H9 (cell line): ENCODE measurements at regions not wholly inside any gene's neighbourhood (a gene's known extent, or its start where the extent isn't known, plus 50 kb on each side); places are given as distances from the start of the nearest gene placed in this dataset.

ENCODE experiments used
- DNase-seq: peaks from one replicate; pipeline ENCODE4 v3.0.0-alpha.2; 2017
- H2AFZ ChIP-seq: one replicate; pipeline ENCODE4 v1.6.1; 2013; ENCODE audit warnings: mild to moderate bottlenecking, low read length, control low read depth, moderate library complexity
- H2AK5ac ChIP-seq: 2 replicates; pipeline ENCODE4 v1.6.1; 2013; ENCODE audit warnings: low read length, control low read depth, mixed read lengths; ENCODE audit not compliant: insufficient read length
- H2BK120ac ChIP-seq: one replicate; pipeline ENCODE4 v1.6.1; 2013; ENCODE audit warnings: low read depth, mild to moderate bottlenecking, low read length, control low read depth, inconsistent platforms; ENCODE audit not compliant: poor library complexity, severe bottlenecking
- H2BK12ac ChIP-seq: 2 replicates; pipeline ENCODE4 v1.6.1; 2013; ENCODE audit warnings: low read length, control low read depth, mixed read lengths, low read depth; ENCODE audit not compliant: insufficient read length
- H2BK15ac ChIP-seq: 2 replicates; pipeline ENCODE4 v1.6.1; 2013; ENCODE audit warnings: low read depth, low read length, control low read depth
- H2BK20ac ChIP-seq: one replicate; pipeline ENCODE4 v1.6.1; 2013; ENCODE audit warnings: low read depth, mild to moderate bottlenecking, low read length, control low read depth, inconsistent platforms; ENCODE audit not compliant: poor library complexity, severe bottlenecking
- H2BK5ac ChIP-seq: 2 replicates; pipeline ENCODE4 v1.6.1; 2013; ENCODE audit warnings: low read length, control low read depth, mixed read lengths; ENCODE audit not compliant: insufficient read length
- H3K14ac ChIP-seq: 2 replicates; pipeline ENCODE4 v1.6.1; 2013; ENCODE audit warnings: low read length, control low read depth; ENCODE audit not compliant: insufficient read depth
- H3K18ac ChIP-seq: 2 replicates; pipeline ENCODE4 v1.6.1; 2013; ENCODE audit warnings: low read depth, mild to moderate bottlenecking, mixed read lengths, low read length, control low read depth; ENCODE audit not compliant: insufficient read length
- H3K23ac ChIP-seq: 2 replicates; pipeline ENCODE4 v1.6.1; 2013; ENCODE audit warnings: low read length, control low read depth, mixed read lengths, low read depth; ENCODE audit not compliant: insufficient read length
- H3K23me2 ChIP-seq: 2 replicates; pipeline ENCODE4 v1.6.1; 2013; ENCODE audit warnings: low read depth, mild to moderate bottlenecking, mixed read lengths, low read length, control low read depth; ENCODE audit not compliant: insufficient read length, poor library complexity, severe bottlenecking
- H3K27ac ChIP-seq: 2 replicates; pipeline ENCODE4 v1.5.1; 2013; ENCODE audit warnings: low read length, control low read depth, mixed read lengths, low read depth; ENCODE audit not compliant: insufficient read length
- H3K27me3 ChIP-seq: 2 replicates; pipeline ENCODE4 v1.6.1; 2013; ENCODE audit warnings: low read length, control low read depth, inconsistent platforms; ENCODE audit not compliant: insufficient read depth
- H3K4ac ChIP-seq: 2 replicates; pipeline ENCODE4 v1.6.1; 2013; ENCODE audit warnings: low read depth, mild to moderate bottlenecking, control low read depth, inconsistent platforms, low read length, moderate library complexity
- H3K4me1 ChIP-seq: 2 replicates; pipeline ENCODE4 v1.6.1; 2013; ENCODE audit warnings: low read length, control low read depth, inconsistent platforms; ENCODE audit not compliant: insufficient read depth
- H3K4me2 ChIP-seq: 2 replicates; pipeline ENCODE4 v1.6.1; 2013; ENCODE audit warnings: low read length, control low read depth, mixed read lengths; ENCODE audit not compliant: insufficient read length, insufficient read depth
- H3K56ac ChIP-seq: 2 replicates; pipeline ENCODE4 v1.6.1; 2013; ENCODE audit warnings: low read depth, mild to moderate bottlenecking, mixed read lengths, low read length, control low read depth; ENCODE audit not compliant: insufficient read length
- H3K79me1 ChIP-seq: 2 replicates; pipeline ENCODE4 v1.6.1; 2013; ENCODE audit warnings: low read depth, mild to moderate bottlenecking, moderate library complexity, low read length, control low read depth, inconsistent platforms; ENCODE audit not compliant: insufficient read depth, poor library complexity, severe bottlenecking
- H3K79me2 ChIP-seq: 2 replicates; pipeline ENCODE4 v1.6.1; 2013; ENCODE audit warnings: low read length, control low read depth, inconsistent platforms; ENCODE audit not compliant: insufficient read depth
- H3K9ac ChIP-seq: 2 replicates; pipeline ENCODE4 v1.6.1; 2013; ENCODE audit warnings: low read length, control low read depth, mixed read lengths; ENCODE audit not compliant: insufficient read length; ENCODE audit errors: extremely low read depth
- H3K9me3 ChIP-seq: one replicate; pipeline ENCODE4 v1.6.1; 2013; ENCODE audit warnings: low read depth, low read length, inconsistent platforms; ENCODE audit not compliant: control insufficient read depth
- H3T11ph ChIP-seq: one replicate; pipeline ENCODE4 v1.6.1; 2013; ENCODE audit warnings: mild to moderate bottlenecking, low read length, control low read depth, inconsistent platforms
- H4K20me1 ChIP-seq: one replicate; pipeline ENCODE4 v1.6.1; 2013; ENCODE audit not compliant: control insufficient read depth, insufficient read length, insufficient read depth
- H4K5ac ChIP-seq: 2 replicates; pipeline ENCODE4 v1.6.1; 2013; ENCODE audit warnings: low read depth, mild to moderate bottlenecking, mixed read lengths, low read length, control low read depth; ENCODE audit not compliant: insufficient read length
- H4K8ac ChIP-seq: replicated peaks from 2 replicates; pipeline ENCODE4 v1.6.1; 2013; ENCODE audit warnings: low read length, control low read depth, mixed read lengths, low read depth; ENCODE audit not compliant: insufficient read length
- H4K91ac ChIP-seq: 2 replicates; pipeline ENCODE4 v1.6.1; 2013; ENCODE audit warnings: low read depth, mild to moderate bottlenecking, moderate library complexity, mixed read lengths, low read length, control low read depth; ENCODE audit not compliant: insufficient read length
- H3K27ac Mint-ChIP-seq, 3 experiments: 2 replicates in 2 of 3; 3 replicates in 1 of 3; pipeline ENCODE4 v1.8.0; 2020 to 2021; ENCODE audit warnings: mixed read lengths in 3 of 3, mild to moderate bottlenecking in 1 of 3, moderate library complexity in 1 of 3
- H3K27me3 Mint-ChIP-seq: 2 replicates; pipeline ENCODE4 v1.8.0; 2021; ENCODE audit warnings: low read depth, mild to moderate bottlenecking, moderate library complexity, mixed read lengths
- H3K36me3 Mint-ChIP-seq, 3 experiments: 2 replicates in 2 of 3; 3 replicates in 1 of 3; pipeline ENCODE4 v1.8.0; 2020 to 2021; ENCODE audit warnings: low read depth in 3 of 3, mixed read lengths in 3 of 3; ENCODE audit not compliant: insufficient read depth in 1 of 3
- H3K4me1 Mint-ChIP-seq, 2 experiments: 2 replicates each; pipeline ENCODE4 v1.8.0; 2020; ENCODE audit warnings: mixed read lengths in 2 of 2
- H3K4me3 Mint-ChIP-seq, 2 experiments: 2 replicates in 1 of 2; 3 replicates in 1 of 2; pipeline ENCODE4 v1.8.0; 2020 to 2021; ENCODE audit warnings: mild to moderate bottlenecking in 2 of 2, mixed read lengths in 2 of 2, moderate library complexity in 1 of 2
- H3K9me3 Mint-ChIP-seq, 2 experiments: 2 replicates in 1 of 2; 3 replicates in 1 of 2; pipeline ENCODE4 v1.8.0; 2020; ENCODE audit warnings: mild to moderate bottlenecking in 2 of 2, mixed read lengths in 2 of 2, moderate library complexity in 1 of 2
- CTCF ChIP-seq: fragments of 200-600 bp; sonication (generic); conservative IDR thresholded peaks from 3 replicates; pipeline ENCODE4 v1.8.0; 2021; ENCODE audit warnings: antibody characterized with exemption, mild to moderate bottlenecking
- WGBS: extraction: QIAGEN DNeasy Blood & Tissue Kit; methylation state at CpG from one replicate; pipeline ENCODE4 v1.1.7; 2013; ENCODE audit warnings: missing lambda C conversion rate, low lambda C conversion rate, mixed read lengths; ENCODE audit not compliant: insufficient read length; ENCODE audit errors: extremely low coverage; 5-methylcytosine and 5-hydroxymethylcytosine counted together

DNA sequence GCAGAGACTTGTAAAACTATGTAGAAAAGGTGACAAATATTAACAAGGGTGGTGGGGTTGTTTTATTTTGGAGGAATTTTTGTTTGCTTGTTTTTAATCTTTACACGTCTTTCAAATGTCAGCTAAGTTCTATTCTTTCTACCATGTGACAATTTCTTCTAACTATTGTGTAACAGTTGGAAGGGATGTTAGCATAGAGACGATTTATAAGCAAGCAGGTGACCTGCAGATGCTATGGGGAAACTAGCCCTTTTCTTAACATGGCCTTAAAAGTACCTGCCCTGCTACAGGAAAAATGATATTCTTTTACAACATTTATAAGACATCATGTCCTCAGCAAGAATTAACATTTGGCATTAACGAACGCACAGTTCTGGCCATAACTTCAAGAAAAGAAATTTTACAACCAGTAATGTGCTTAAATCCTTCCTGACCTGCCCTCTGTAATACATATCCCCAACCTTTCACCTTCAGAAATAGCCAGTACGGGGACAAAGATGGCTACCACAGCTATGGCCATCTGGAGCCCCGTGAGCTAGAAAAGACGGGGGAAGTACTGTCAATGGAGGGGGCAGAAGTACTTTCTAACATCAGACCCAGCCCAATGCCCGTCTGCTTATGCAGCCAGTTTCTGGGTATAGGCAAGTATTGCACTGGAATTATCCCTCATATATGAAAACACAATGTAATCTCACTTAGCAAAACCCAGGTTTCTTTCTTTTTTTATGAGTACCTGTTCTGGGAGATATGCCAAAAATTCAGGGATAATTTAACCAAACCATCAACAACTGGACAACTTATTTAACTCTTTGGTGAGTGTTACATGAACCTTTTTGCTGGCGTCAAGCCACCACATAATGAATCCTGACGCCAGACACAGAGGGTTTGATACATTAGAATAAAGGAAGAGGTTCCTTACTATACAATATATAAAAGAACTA lies 67.7 kb upstream of the NR2F2 start:
- Histone ChIP-seq H3K14ac (no peak overlapping the region), H3K27me3 (no peaks in the 10 kb centered on the region), H2BK15ac (no peak overlapping the region), H3K9me3 (no peaks in the 10 kb centered on the region), H2AK5ac (no peak overlapping the region), H4K5ac (no peak overlapping the region), H3K23ac (no peak overlapping the region), H3K4ac (no peak overlapping the region), H3K9ac (no peak overlapping the region), H3K79me2 (no peaks in the 10 kb centered on the region), H4K20me1 (no peaks in the 10 kb centered on the region), H2BK20ac (no peak overlapping the region), H3T11ph (no peak overlapping the region), H4K8ac (no peak overlapping the region), H3K79me1 (no peaks in the 10 kb centered on the region), H3K4me2 (no peak overlapping the region), H2AFZ (no peak overlapping the region), H2BK5ac (no peak overlapping the region), H3K27ac (no peak overlapping the region), H2BK12ac (no peak overlapping the region), H4K91ac (no peak overlapping the region), H3K4me1 (no peaks in the 10 kb centered on the region; the same call in 1 of the 2 replicates), H3K23me2 (no peaks in the 10 kb centered on the region), H3K18ac (no peak overlapping the region), H3K56ac (no peak overlapping the region), H2BK120ac (no peak overlapping the region)
- no peaks in the 10 kb centered on the region; the same call in 1 of the 2 replicates for H3K27me3 Mint-ChIP-seq
- no CpG with 5 or more reads among the region's 10 CpGs for WGBS
- H3K27ac Mint-ChIP-seq, result no peak overlapping the region
- no peak overlapping the region for H3K4me3 Mint-ChIP-seq
- H3K36me3 Mint-ChIP-seq, result no peaks in the 10 kb centered on the region
- no peak for TF ChIP-seq CTCF
- DNase-seq, result no peak
- no peaks in the 10 kb centered on the region for H3K9me3 Mint-ChIP-seq
- H3K4me1 Mint-ChIP-seq, result peaks cover 11 to 25% of the 10 kb centered on the region in 2 experiments; a peak in 3 of 4 replicates
